T-cell (primary cell): ENCODE measurements at regions not wholly inside any gene's neighbourhood (a gene's known extent, or its start where the extent isn't known, plus 50 kb on each side); places are given as distances from the start of the nearest gene placed in this dataset.

Source experiments
- ATAC-seq, 4 experiments: fragments of 200-7000 bp in 3 of 4; fragments of 150-1000 bp in 1 of 4; cut with Tn5 transposase; replicated peaks in 1 of 4; 1 replicate in 3 of 4; 2 replicates in 1 of 4; pipeline ENCODE4 v1.10.0; 2021; ENCODE audit warnings: moderate library complexity in 3 of 4, mild to moderate bottlenecking in 2 of 4, moderate number of reproducible peaks in 1 of 4
- CTCF ChIA-PET, 2 donors: fragments of 300-600 bp; sonication (Branson Sonifier 250); formaldehyde crosslinking; loops; one replicate each; lab custom pipeline; 2022; ENCODE audit warnings: antibody characterized with exemption in 2 of 2; lab: Charles Lee
- POLR2A ChIA-PET, 2 donors: fragments of 300-600 bp; sonication (Branson Sonifier 250); formaldehyde crosslinking; loops; one replicate each; lab custom pipeline; 2022; ENCODE audit warnings: antibody characterized with exemption in 2 of 2; lab: Charles Lee
- DNase-seq, 35 experiments: peaks; one replicate each; pipeline versions ENCODE4 v3.0.0 to v3.0.0-alpha.2; 2013 to 2023
- H3K27ac ChIP-seq: one replicate; pipeline ENCODE4 v1.5.1; 2013; ENCODE audit warnings: low read length
- H3K27me3 ChIP-seq, 2 experiments: replicated peaks in 1 of 2; 1 replicate in 1 of 2; 2 replicates in 1 of 2; pipeline versions ENCODE4 v1.6.1 to v1.7.0; 2013; ENCODE audit warnings: low read length in 1 of 2, mixed read lengths in 1 of 2; ENCODE audit not compliant: control insufficient read depth in 2 of 2, insufficient read depth in 2 of 2; ENCODE audit errors: extremely low read depth in 1 of 2
- H3K36me3 ChIP-seq, 2 donors: 1 replicate in 1 of 2; 2 replicates in 1 of 2; pipeline versions ENCODE4 v1.6.1 to v1.7.0; 2013; ENCODE audit warnings: low read length in 1 of 2; ENCODE audit not compliant: control insufficient read depth in 2 of 2, insufficient read depth in 1 of 2; ENCODE audit errors: extremely low read depth in 1 of 2
- H3K4me1 ChIP-seq, 2 experiments: 1 replicate in 1 of 2; 2 replicates in 1 of 2; pipeline versions ENCODE4 v1.6.1 to v1.7.0; 2013; ENCODE audit warnings: low read length in 2 of 2, mixed read lengths in 1 of 2; ENCODE audit not compliant: insufficient read depth in 2 of 2, control insufficient read depth in 1 of 2; ENCODE audit errors: extremely low read depth in 1 of 2
- H3K4me3 ChIP-seq, 2 donors: 1 replicate in 1 of 2; 2 replicates in 1 of 2; pipeline versions ENCODE4 v1.5.1 to v1.7.0; 2013; ENCODE audit warnings: mild to moderate bottlenecking in 2 of 2, low read length in 1 of 2, moderate library complexity in 1 of 2; ENCODE audit not compliant: control insufficient read depth in 1 of 2; ENCODE audit errors: extremely low read depth in 1 of 2
- H3K9me3 ChIP-seq: 2 replicates; pipeline ENCODE4 v1.7.0; 2013
- H3K27ac Mint-ChIP-seq, 2 donors: one replicate each; pipeline ENCODE4 v1.8.0; 2020 to 2021; ENCODE audit warnings: mild to moderate bottlenecking in 2 of 2, mixed read lengths in 2 of 2
- H3K27me3 Mint-ChIP-seq, 2 donors: one replicate each; pipeline ENCODE4 v1.8.0; 2021 to 2022; ENCODE audit warnings: mixed read lengths in 2 of 2
- H3K36me3 Mint-ChIP-seq: one replicate; pipeline ENCODE4 v1.8.0; 2021; ENCODE audit warnings: mixed read lengths
- H3K4me1 Mint-ChIP-seq, 3 donors: one replicate each; pipeline ENCODE4 v1.8.0; 2020 to 2022; ENCODE audit warnings: mixed read lengths in 3 of 3, mild to moderate bottlenecking in 1 of 3
- H3K4me3 Mint-ChIP-seq, 3 donors: one replicate each; pipeline ENCODE4 v1.8.0; 2020 to 2022; ENCODE audit warnings: mild to moderate bottlenecking in 3 of 3, mixed read lengths in 3 of 3, moderate library complexity in 3 of 3
- H3K9me3 Mint-ChIP-seq, 3 donors: one replicate each; pipeline ENCODE4 v1.8.0; 2020 to 2022; ENCODE audit warnings: mixed read lengths in 3 of 3
- WGBS: methylation state at CpG from one replicate; pipeline ENCODE4 v1.1.5; 2013; ENCODE audit warnings: missing lambda C conversion rate; ENCODE audit not compliant: insufficient coverage; 5-methylcytosine and 5-hydroxymethylcytosine counted together

DNA sequence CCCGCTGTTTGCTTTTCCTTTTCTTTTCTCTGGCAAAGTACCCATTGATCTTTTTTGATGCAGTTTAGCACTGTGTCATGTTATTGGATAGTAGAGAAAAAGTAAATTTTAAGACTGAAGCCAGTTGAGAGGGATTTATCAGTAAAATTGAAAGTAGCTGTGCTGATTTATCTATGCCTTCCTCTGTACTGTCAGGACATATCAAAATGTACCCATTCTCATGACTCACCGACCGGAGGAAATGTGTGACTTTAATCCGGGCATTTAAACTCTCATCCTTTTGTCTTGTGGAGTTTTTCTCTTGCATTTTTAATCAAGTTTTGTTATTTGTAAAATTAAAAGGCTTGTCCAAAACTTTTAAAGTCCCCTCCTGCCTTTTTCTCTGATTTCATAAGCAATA is 276.6 kb upstream of the FMN2 start:
- Histone ChIP-seq H3K27ac (no peak overlapping the region), H3K4me3 (no peak overlapping the region), H3K36me3 (no peaks in the 10 kb centered on the region), H3K9me3 (no peaks in the 10 kb centered on the region), H3K27me3 (no peaks in the 10 kb centered on the region), H3K4me1 (peaks cover 0 to 14% of the 10 kb centered on the region in 2 experiments)
- no peak overlapping the region for H3K27ac Mint-ChIP-seq
- ATAC-seq (peak in 1 of 4 experiments; percentile 38), DNase-seq (no peak)
- no peaks in the 10 kb centered on the region for H3K27me3 Mint-ChIP-seq
- H3K36me3 Mint-ChIP-seq, result no peaks in the 10 kb centered on the region
- WGBS, result no CpG with 5 or more reads among the region's 4 CpGs
- POLR2A ChIA-PET, result no interaction called here
- CTCF ChIA-PET, result no interaction called here
- no peaks in the 10 kb centered on the region for H3K9me3 Mint-ChIP-seq
- H3K4me3 Mint-ChIP-seq, result peak overlapping the region; percentile 35 to 63 (median 52)
- H3K4me1 Mint-ChIP-seq, result peaks cover 21 to 35% (median 30%) of the 10 kb centered on the region in 3 donors

DNA sequence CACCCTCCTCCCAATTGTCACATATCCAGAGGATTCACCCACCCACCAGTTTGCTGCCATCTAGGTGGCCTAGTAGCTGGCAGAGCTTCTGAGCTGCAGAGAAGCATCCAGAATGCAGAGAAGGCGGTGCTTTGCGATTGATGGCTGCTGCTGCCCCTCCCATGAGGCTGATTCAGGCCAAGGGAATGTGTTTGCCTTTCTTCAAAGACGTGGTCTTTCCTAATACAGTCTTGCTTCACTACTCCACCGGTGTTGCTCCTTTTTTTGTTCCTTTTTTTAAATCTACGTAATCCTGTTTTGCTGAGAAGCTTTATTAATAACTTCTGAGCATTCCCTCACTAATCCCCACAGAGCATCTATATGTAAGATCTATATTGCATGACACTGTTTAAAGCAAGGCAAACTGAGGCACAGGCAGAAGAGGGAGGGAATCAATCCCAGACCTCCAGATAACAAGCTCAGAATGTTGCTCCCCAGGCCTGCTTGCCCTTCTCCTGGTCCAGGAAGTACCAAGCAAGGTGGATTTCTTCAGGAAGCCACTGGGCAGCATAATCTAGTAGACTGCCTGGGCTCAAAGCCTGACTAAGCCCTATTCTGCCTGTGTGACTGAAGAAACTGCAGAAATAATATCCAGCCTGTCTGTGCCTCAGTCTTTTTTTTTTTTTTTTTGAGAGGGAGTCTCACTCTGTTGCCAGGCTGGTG is 275.5 kb upstream of the FMN2 start:
- no peak overlapping the region for H3K27ac Mint-ChIP-seq
- DNase-seq (no peak), ATAC-seq (no peak)
- H3K4me1 Mint-ChIP-seq, result peaks cover 15 to 25% (median 19%) of the 10 kb centered on the region in 3 donors
- no peak overlapping the region for H3K27ac ChIP-seq
- H3K36me3 ChIP-seq, result no peaks in the 10 kb centered on the region
- no peaks in the 10 kb centered on the region for H3K9me3 ChIP-seq
- H3K4me3 ChIP-seq, result no peak overlapping the region
- H3K27me3 Mint-ChIP-seq, result no peaks in the 10 kb centered on the region
- H3K36me3 Mint-ChIP-seq, result no peaks in the 10 kb centered on the region
- no peaks in the 10 kb centered on the region for H3K27me3 ChIP-seq
- CTCF ChIA-PET, result interaction anchor here (0.6 kb wide), 2 partner anchors 786 to 1852 kb away, joined by 3 read pairs; no protein-coding TSS in a partner anchor
- POLR2A ChIA-PET, result no interaction called here
- peaks cover 0 to 9% of the 10 kb centered on the region in 2 experiments for H3K4me1 ChIP-seq
- H3K4me3 Mint-ChIP-seq, result no peak overlapping the region
- 100% methylated on average over 2 of the region's 5 CpGs for WGBS
- no peaks in the 10 kb centered on the region for H3K9me3 Mint-ChIP-seq

GRCh38 chr1:239817276-239817675 is 274.4 kb upstream of the FMN2 start:
- 83% methylated on average over 1 of the region's 1 CpG for WGBS
- ChIA-PET CTCF (interaction anchor here (0.6 to 0.9 kb wide), 3 partner anchors 17 to 47 kb away, joined by 3 to 6 read pairs (median 3); no protein-coding TSS in a partner anchor), POLR2A (interaction anchor here in 1 of 2 donors (0.6 kb wide), 1 partner anchor 59 kb away, joined by 3 read pairs; no protein-coding TSS in a partner anchor)
- ATAC-seq (no peak), DNase-seq (no peak)
- Mint-ChIP-seq H3K9me3 (no peaks in the 10 kb centered on the region), H3K4me3 (no peak overlapping the region), H3K27ac (no peak overlapping the region), H3K36me3 (no peaks in the 10 kb centered on the region), H3K4me1 (peaks cover 10 to 20% (median 14%) of the 10 kb centered on the region in 3 donors), H3K27me3 (no peaks in the 10 kb centered on the region)
- Histone ChIP-seq H3K4me1 (peaks cover 0 to 8% of the 10 kb centered on the region in 2 experiments), H3K27me3 (no peaks in the 10 kb centered on the region), H3K27ac (no peak overlapping the region), H3K4me3 (no peak overlapping the region), H3K9me3 (no peaks in the 10 kb centered on the region), H3K36me3 (no peaks in the 10 kb centered on the region)

DNA sequence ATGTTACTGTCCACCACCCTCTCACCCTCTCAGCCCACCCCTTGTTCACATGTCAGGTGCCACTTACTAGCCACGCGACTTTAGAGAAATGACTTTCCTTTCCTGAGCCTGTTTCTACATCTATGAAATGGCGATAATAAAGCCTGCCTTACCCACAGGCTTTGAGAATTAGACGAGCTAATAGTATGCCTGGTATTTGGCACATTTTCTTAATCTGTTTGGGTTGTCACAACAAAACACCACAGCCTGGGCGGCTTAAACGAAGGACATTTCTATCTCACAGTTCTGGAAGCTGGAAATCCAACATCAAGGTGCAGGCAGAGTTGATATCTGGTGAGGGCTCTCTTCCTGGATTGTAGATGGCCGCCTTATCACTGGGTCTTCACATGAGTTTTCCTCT is 273.9 kb upstream of the FMN2 start:
- H3K27ac Mint-ChIP-seq, result no peak overlapping the region
- Histone ChIP-seq H3K4me1 (peaks cover 0 to 8% of the 10 kb centered on the region in 2 experiments), H3K4me3 (no peak overlapping the region), H3K27me3 (no peaks in the 10 kb centered on the region), H3K27ac (no peak overlapping the region), H3K36me3 (no peaks in the 10 kb centered on the region), H3K9me3 (no peaks in the 10 kb centered on the region)
- ChIA-PET POLR2A (no interaction called here), CTCF (interaction anchor here (0.6 to 0.9 kb wide), 4 partner anchors 16 to 48 kb away, joined by 3 to 6 read pairs (median 3); no protein-coding TSS in a partner anchor)
- no peak for DNase-seq
- H3K4me1 Mint-ChIP-seq, result peaks cover 10 to 20% (median 14%) of the 10 kb centered on the region in 3 donors
- no peak for ATAC-seq
- H3K4me3 Mint-ChIP-seq, result no peak overlapping the region
- H3K27me3 Mint-ChIP-seq, result no peaks in the 10 kb centered on the region
- H3K9me3 Mint-ChIP-seq, result no peaks in the 10 kb centered on the region
- WGBS, result 100% methylated on average over 1 of the region's 7 CpGs
- H3K36me3 Mint-ChIP-seq, result no peaks in the 10 kb centered on the region

DNA sequence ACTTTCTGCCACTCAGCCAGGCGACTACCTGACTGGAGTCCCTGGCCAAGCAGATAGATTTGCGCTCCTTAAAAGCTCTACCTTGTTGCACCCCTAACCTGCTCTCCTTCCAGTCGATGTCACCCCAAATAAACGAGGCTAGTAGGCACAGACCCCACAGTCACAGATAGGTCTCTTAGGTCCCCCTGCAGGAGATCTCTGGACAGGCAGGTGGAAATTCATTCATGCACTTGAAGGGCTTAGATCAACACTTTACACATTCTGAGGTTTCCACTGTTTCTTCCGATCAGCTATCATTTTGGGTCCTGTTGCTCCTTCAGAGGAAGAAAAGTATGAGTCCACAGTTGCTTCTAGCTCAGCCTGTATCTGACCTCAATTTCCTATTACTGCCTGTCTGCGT is 272.6 kb upstream of the FMN2 start:
- POLR2A ChIA-PET, result no interaction called here
- Mint-ChIP-seq H3K27me3 (no peaks in the 10 kb centered on the region), H3K9me3 (no peaks in the 10 kb centered on the region), H3K4me1 (peaks cover 9 to 18% (median 13%) of the 10 kb centered on the region in 3 donors), H3K27ac (no peak overlapping the region), H3K36me3 (no peaks in the 10 kb centered on the region), H3K4me3 (no peak overlapping the region)
- H3K36me3 ChIP-seq, result no peaks in the 10 kb centered on the region
- peaks cover 0 to 8% of the 10 kb centered on the region in 2 experiments for H3K4me1 ChIP-seq
- no peaks in the 10 kb centered on the region for H3K9me3 ChIP-seq
- CTCF ChIA-PET, result interaction anchor here (0.6 to 1.1 kb wide), 6 partner anchors 14 to 1190 kb away, joined by 3 to 11 read pairs (median 4); no protein-coding TSS in a partner anchor
- H3K4me3 ChIP-seq, result no peak overlapping the region
- ATAC-seq, result no peak
- no peak overlapping the region for H3K27ac ChIP-seq
- peak in 3 of 35 experiments; percentile 7 to 15 (median 14) for DNase-seq
- 78% methylated on average over 5 of the region's 6 CpGs for WGBS
- H3K27me3 ChIP-seq, result no peaks in the 10 kb centered on the region

DNA sequence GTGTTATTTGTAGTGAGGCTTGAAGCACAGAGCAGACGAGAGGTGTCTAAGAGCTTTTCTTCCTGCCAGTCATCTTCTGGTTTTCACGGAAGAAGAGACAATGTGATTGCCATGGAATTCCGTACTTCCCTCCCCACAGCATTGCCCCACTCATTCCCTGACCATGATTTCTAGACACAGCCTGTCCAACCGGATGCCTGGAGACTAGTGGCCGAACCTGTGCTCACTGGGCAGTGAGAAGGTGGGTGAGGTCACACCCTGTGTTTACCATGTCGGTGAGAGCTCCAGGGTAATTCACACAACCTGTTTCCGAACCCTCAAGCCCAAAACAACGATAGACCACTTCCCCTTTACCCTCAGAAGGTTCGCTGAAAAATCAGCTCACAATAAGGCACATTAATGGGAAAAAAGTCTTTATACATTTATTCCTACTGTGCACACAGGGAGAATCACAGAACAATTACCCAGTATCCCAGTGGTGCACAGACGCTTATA is 271.9 kb upstream of the FMN2 start:
- peaks cover 5 to 12% (median 7%) of the 10 kb centered on the region in 3 donors for H3K4me1 Mint-ChIP-seq
- DNase-seq (no peak), ATAC-seq (no peak)
- no peaks in the 10 kb centered on the region for H3K9me3 Mint-ChIP-seq
- Histone ChIP-seq H3K27me3 (no peaks in the 10 kb centered on the region), H3K27ac (no peak overlapping the region), H3K9me3 (no peaks in the 10 kb centered on the region), H3K4me3 (no peak overlapping the region), H3K36me3 (no peaks in the 10 kb centered on the region), H3K4me1 (peaks cover 0 to 1% of the 10 kb centered on the region in 2 experiments)
- ChIA-PET POLR2A (no interaction called here), CTCF (interaction anchor here (0.6 to 0.7 kb wide), 3 partner anchors 100 to 470 kb away, joined by 3 to 7 read pairs (median 4); no protein-coding TSS in a partner anchor)
- WGBS, result 40% methylated on average over 2 of the region's 10 CpGs
- H3K27ac Mint-ChIP-seq, result no peak overlapping the region
- no peaks in the 10 kb centered on the region for H3K36me3 Mint-ChIP-seq
- H3K4me3 Mint-ChIP-seq, result no peak overlapping the region
- H3K27me3 Mint-ChIP-seq, result no peaks in the 10 kb centered on the region
